ENCODE measurements at regions not wholly inside any gene's neighbourhood (a gene's known extent, or its start where the extent isn't known, plus 50 kb on each side); places are given as distances from the start of the nearest gene placed in this dataset.

GRCh38 chr10:130902471-130902870 is 409.1 kb downstream of the TCERG1L start:
- 88% methylated on average over 5 of the region's 8 CpGs for WGBS (ENCODE audit: insufficient coverage)
- Histone ChIP-seq H3K9me3 (ENCODE audit: control extremely low read depth in 1 of 5, control insufficient read depth in 4 of 5, insufficient read depth in 2 of 5, low read depth in 1 of 5, low read length in 4 of 5) (no peaks in the 10 kb centered on the region), H3K4me3 (ENCODE audit: control insufficient read depth in 1 of 7, extremely low read depth in 1 of 7, insufficient read depth in 4 of 7, low read depth in 2 of 7, low read length in 6 of 7) (no peak overlapping the region), H3K36me3 (ENCODE audit: control insufficient read depth in 4 of 4, insufficient read depth in 4 of 4, low read length in 3 of 4) (no peaks in the 10 kb centered on the region), H3K4me1 (ENCODE audit: control extremely low read depth in 1 of 4, control insufficient read depth in 4 of 4, insufficient read depth in 4 of 4, low read length in 3 of 4) (no peaks in the 10 kb centered on the region), H3K27me3 (replicated peaks in 2 of 5; ENCODE audit: control insufficient read depth in 4 of 5, insufficient read depth in 5 of 5, low read length in 4 of 5) (peaks cover 0 to 1% (median 0%) of the 10 kb centered on the region in 5 experiments), H3K27ac (ENCODE audit: insufficient read depth in 1 of 2, low read depth in 1 of 2, low read length in 2 of 2, poor library complexity in 1 of 2, severe bottlenecking in 2 of 2) (no peak overlapping the region)
- ChIA-PET CTCF (no interaction called here), POLR2A (no interaction called here)
- DNase-seq, result no peak

GRCh38 chr10:130902929-130903328 is 408.6 kb downstream of the TCERG1L start:
- H3K4me3 ChIP-seq (ENCODE audit: control insufficient read depth in 1 of 7, extremely low read depth in 1 of 7, insufficient read depth in 4 of 7, low read depth in 2 of 7, low read length in 6 of 7), result no peak overlapping the region
- H3K27ac ChIP-seq (ENCODE audit: insufficient read depth in 1 of 2, low read depth in 1 of 2, low read length in 2 of 2, poor library complexity in 1 of 2, severe bottlenecking in 2 of 2), result no peak overlapping the region
- peaks cover 0 to 2% (median 0%) of the 10 kb centered on the region in 5 experiments for H3K27me3 ChIP-seq (replicated peaks in 2 of 5; ENCODE audit: control insufficient read depth in 4 of 5, insufficient read depth in 5 of 5, low read length in 4 of 5)
- H3K4me1 ChIP-seq (ENCODE audit: control extremely low read depth in 1 of 4, control insufficient read depth in 4 of 4, insufficient read depth in 4 of 4, low read length in 3 of 4), result no peaks in the 10 kb centered on the region
- 93% methylated on average over 2 of the region's 2 CpGs for WGBS (ENCODE audit: insufficient coverage)
- no peaks in the 10 kb centered on the region for H3K9me3 ChIP-seq (ENCODE audit: control extremely low read depth in 1 of 5, control insufficient read depth in 4 of 5, insufficient read depth in 2 of 5, low read depth in 1 of 5, low read length in 4 of 5)
- ChIA-PET CTCF (no interaction called here), POLR2A (no interaction called here)
- H3K36me3 ChIP-seq (ENCODE audit: control insufficient read depth in 4 of 4, insufficient read depth in 4 of 4, low read length in 3 of 4), result no peaks in the 10 kb centered on the region
- no peak for DNase-seq

DNA sequence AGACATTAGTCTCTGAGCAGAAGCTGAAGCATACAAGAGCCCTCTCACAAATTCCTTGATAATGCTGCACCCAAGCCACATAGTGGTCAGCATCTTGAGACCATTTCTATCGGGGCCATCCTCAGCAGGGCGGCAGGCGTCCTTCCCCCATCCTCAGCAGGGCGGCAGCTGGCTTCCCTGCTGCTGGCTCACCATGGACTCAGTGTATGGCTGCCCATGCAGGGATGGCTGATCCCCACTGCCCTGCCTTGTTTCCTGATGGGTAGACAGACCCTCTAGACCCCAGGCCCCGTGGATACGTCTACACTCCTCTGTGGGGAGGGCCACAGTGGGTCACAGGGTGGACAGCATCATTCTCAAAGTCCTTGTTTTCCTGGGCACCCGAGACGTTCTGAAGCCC is 406.8 kb downstream of the TCERG1L start:
- ChIA-PET POLR2A (no interaction called here), CTCF (no interaction called here)
- no peak for DNase-seq
- H3K9me3 ChIP-seq (ENCODE audit: control extremely low read depth in 1 of 5, control insufficient read depth in 4 of 5, insufficient read depth in 2 of 5, low read depth in 1 of 5, low read length in 4 of 5), result no peaks in the 10 kb centered on the region
- WGBS (ENCODE audit: insufficient coverage), result 95% methylated on average over 8 of the region's 8 CpGs
- no peaks in the 10 kb centered on the region for H3K36me3 ChIP-seq (ENCODE audit: control insufficient read depth in 4 of 4, insufficient read depth in 4 of 4, low read length in 3 of 4)
- no peak overlapping the region for H3K27ac ChIP-seq (ENCODE audit: insufficient read depth in 1 of 2, low read depth in 1 of 2, low read length in 2 of 2, poor library complexity in 1 of 2, severe bottlenecking in 2 of 2)
- no peaks in the 10 kb centered on the region for H3K4me1 ChIP-seq (ENCODE audit: control extremely low read depth in 1 of 4, control insufficient read depth in 4 of 4, insufficient read depth in 4 of 4, low read length in 3 of 4)
- peaks cover 0 to 2% (median 0%) of the 10 kb centered on the region in 5 experiments for H3K27me3 ChIP-seq (replicated peaks in 2 of 5; ENCODE audit: control insufficient read depth in 4 of 5, insufficient read depth in 5 of 5, low read length in 4 of 5)
- H3K4me3 ChIP-seq (ENCODE audit: control insufficient read depth in 1 of 7, extremely low read depth in 1 of 7, insufficient read depth in 4 of 7, low read depth in 2 of 7, low read length in 6 of 7), result no peak overlapping the region

DNA sequence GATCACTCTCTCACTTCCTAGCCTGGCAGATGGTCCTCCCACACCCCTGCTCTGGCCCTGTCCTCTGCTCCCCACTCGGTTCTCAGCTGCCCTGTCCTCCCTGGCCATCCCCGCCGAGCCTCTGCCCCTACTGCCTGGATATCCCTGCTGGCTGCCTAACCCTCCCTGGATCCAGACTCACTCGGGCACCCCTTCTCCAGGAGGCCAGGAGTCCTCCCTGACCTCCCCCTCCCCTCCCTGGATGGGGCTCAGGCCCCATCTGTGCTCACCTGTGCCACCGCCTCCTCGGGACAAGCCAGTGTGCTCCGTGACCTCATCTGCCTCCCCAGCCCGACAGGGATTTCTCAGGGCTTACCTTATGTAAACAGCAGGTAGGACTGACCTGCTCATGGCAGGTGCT is 406.1 kb downstream of the TCERG1L start:
- 98% methylated on average over 7 of the region's 8 CpGs for WGBS (ENCODE audit: insufficient coverage)
- Histone ChIP-seq H3K27ac (ENCODE audit: insufficient read depth in 1 of 2, low read depth in 1 of 2, low read length in 2 of 2, poor library complexity in 1 of 2, severe bottlenecking in 2 of 2) (no peak overlapping the region), H3K9me3 (ENCODE audit: control extremely low read depth in 1 of 5, control insufficient read depth in 4 of 5, insufficient read depth in 2 of 5, low read depth in 1 of 5, low read length in 4 of 5) (no peaks in the 10 kb centered on the region), H3K4me1 (ENCODE audit: control extremely low read depth in 1 of 4, control insufficient read depth in 4 of 4, insufficient read depth in 4 of 4, low read length in 3 of 4) (no peaks in the 10 kb centered on the region), H3K36me3 (ENCODE audit: control insufficient read depth in 4 of 4, insufficient read depth in 4 of 4, low read length in 3 of 4) (no peaks in the 10 kb centered on the region), H3K27me3 (replicated peaks in 2 of 5; ENCODE audit: control insufficient read depth in 4 of 5, insufficient read depth in 5 of 5, low read length in 4 of 5) (peaks cover 0 to 2% (median 0%) of the 10 kb centered on the region in 5 experiments), H3K4me3 (ENCODE audit: control insufficient read depth in 1 of 7, extremely low read depth in 1 of 7, insufficient read depth in 4 of 7, low read depth in 2 of 7, low read length in 6 of 7) (no peak overlapping the region)
- ChIA-PET CTCF (no interaction called here), POLR2A (no interaction called here)
- no peak for DNase-seq

DNA sequence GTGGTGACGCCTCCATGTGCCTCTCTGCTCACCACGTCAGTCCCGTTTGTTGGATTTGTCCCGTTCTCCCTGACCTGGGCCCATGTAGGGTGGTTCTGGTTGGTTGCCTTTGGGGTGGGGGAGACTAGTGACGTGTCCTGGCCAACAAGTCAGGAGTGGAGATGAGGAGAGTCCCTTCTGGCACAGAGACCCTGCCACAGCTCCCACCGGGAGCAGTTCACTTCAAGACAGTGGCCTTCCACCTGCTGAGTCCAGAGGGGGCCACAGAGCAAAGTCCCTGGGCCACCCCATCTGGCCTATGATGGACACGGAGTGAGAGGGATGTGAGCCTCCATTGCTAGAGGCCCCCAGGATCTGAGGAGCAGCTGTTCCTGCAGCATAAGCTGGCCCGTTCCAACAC is 405.6 kb downstream of the TCERG1L start:
- Histone ChIP-seq H3K27ac (ENCODE audit: insufficient read depth in 1 of 2, low read depth in 1 of 2, low read length in 2 of 2, poor library complexity in 1 of 2, severe bottlenecking in 2 of 2) (no peak overlapping the region), H3K4me3 (ENCODE audit: control insufficient read depth in 1 of 7, extremely low read depth in 1 of 7, insufficient read depth in 4 of 7, low read depth in 2 of 7, low read length in 6 of 7) (no peak overlapping the region), H3K36me3 (ENCODE audit: control insufficient read depth in 4 of 4, insufficient read depth in 4 of 4, low read length in 3 of 4) (no peaks in the 10 kb centered on the region), H3K4me1 (ENCODE audit: control extremely low read depth in 1 of 4, control insufficient read depth in 4 of 4, insufficient read depth in 4 of 4, low read length in 3 of 4) (no peaks in the 10 kb centered on the region), H3K9me3 (ENCODE audit: control extremely low read depth in 1 of 5, control insufficient read depth in 4 of 5, insufficient read depth in 2 of 5, low read depth in 1 of 5, low read length in 4 of 5) (peaks cover 0 to under 1% (median 0%) of the 10 kb centered on the region in 5 experiments), H3K27me3 (replicated peaks in 2 of 5; ENCODE audit: control insufficient read depth in 4 of 5, insufficient read depth in 5 of 5, low read length in 4 of 5) (peaks cover 0 to 2% (median 0%) of the 10 kb centered on the region in 5 experiments)
- CTCF ChIA-PET, result no interaction called here
- POLR2A ChIA-PET, result no interaction called here
- WGBS (ENCODE audit: insufficient coverage), result 98% methylated on average over 8 of the region's 8 CpGs
- DNase-seq, result no peak

DNA sequence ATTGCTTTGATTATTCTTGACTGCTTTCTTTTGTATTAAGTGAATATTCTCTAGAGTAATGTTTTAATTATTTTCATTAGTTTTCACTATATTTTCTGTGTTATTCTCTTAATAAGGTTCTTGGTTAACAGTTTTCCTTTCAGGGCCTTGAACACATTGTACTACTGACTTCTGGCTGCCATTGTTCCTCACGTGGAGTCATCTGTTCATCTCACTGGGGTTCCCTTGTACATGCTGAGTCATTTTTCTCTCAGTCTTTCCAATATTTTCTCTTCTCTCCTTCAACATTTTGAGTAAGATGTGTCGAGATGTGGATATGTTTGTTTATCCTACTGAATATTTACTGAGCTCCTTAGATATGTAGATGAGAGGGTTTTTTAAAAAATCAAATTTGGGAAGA is 400.7 kb downstream of the TCERG1L start:
- peaks cover 1 to 5% (median 3%) of the 10 kb centered on the region in 5 experiments for H3K9me3 ChIP-seq (ENCODE audit: control extremely low read depth in 1 of 5, control insufficient read depth in 4 of 5, insufficient read depth in 2 of 5, low read depth in 1 of 5, low read length in 4 of 5)
- DNase-seq, result no peak
- no peak overlapping the region for H3K4me3 ChIP-seq (ENCODE audit: control insufficient read depth in 1 of 7, extremely low read depth in 1 of 7, insufficient read depth in 4 of 7, low read depth in 2 of 7, low read length in 6 of 7)
- H3K27me3 ChIP-seq (replicated peaks in 2 of 5; ENCODE audit: control insufficient read depth in 4 of 5, insufficient read depth in 5 of 5, low read length in 4 of 5), result peaks cover 0 to 2% (median 0%) of the 10 kb centered on the region in 5 experiments
- ChIA-PET CTCF (interaction anchor here (0.6 to 1.4 kb wide), 3 partner anchors 8 to 89 kb away, joined by 3 read pairs; no protein-coding TSS in a partner anchor), POLR2A (no interaction called here)
- WGBS (ENCODE audit: insufficient coverage), result no CpG with 5 or more reads among the region's 2 CpGs
- no peak overlapping the region for H3K27ac ChIP-seq (ENCODE audit: insufficient read depth in 1 of 2, low read depth in 1 of 2, low read length in 2 of 2, poor library complexity in 1 of 2, severe bottlenecking in 2 of 2)
- H3K36me3 ChIP-seq (ENCODE audit: control insufficient read depth in 4 of 4, insufficient read depth in 4 of 4, low read length in 3 of 4), result no peaks in the 10 kb centered on the region
- no peaks in the 10 kb centered on the region for H3K4me1 ChIP-seq (ENCODE audit: control extremely low read depth in 1 of 4, control insufficient read depth in 4 of 4, insufficient read depth in 4 of 4, low read length in 3 of 4)

DNA sequence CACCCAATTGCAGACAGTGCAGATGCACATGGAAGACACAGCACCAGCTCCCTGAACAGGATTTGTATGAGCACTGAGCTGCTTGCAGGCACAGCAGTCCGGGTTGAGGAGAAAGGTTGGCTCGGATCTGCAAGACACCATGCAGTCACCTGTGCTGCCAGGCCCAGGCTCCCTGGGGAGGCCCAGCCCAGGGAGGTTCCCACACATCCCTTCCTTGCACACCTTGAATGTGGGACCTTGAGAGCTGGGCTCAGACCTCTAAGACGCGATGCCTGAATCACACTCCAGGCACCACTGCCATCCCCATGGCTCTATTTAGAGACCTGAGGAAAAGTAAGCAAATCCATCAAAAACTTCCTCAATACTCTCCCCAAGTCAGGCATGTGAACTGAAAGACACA is 397.7 kb downstream of the TCERG1L start:
- Histone ChIP-seq H3K27me3 (replicated peaks in 2 of 5; ENCODE audit: control insufficient read depth in 4 of 5, insufficient read depth in 5 of 5, low read length in 4 of 5) (no peaks in the 10 kb centered on the region), H3K27ac (ENCODE audit: insufficient read depth in 1 of 2, low read depth in 1 of 2, low read length in 2 of 2, poor library complexity in 1 of 2, severe bottlenecking in 2 of 2) (no peak overlapping the region), H3K4me3 (ENCODE audit: control insufficient read depth in 1 of 7, extremely low read depth in 1 of 7, insufficient read depth in 4 of 7, low read depth in 2 of 7, low read length in 6 of 7) (no peak overlapping the region), H3K9me3 (ENCODE audit: control extremely low read depth in 1 of 5, control insufficient read depth in 4 of 5, insufficient read depth in 2 of 5, low read depth in 1 of 5, low read length in 4 of 5) (peaks cover 1 to 7% (median 3%) of the 10 kb centered on the region in 5 experiments), H3K36me3 (ENCODE audit: control insufficient read depth in 4 of 4, insufficient read depth in 4 of 4, low read length in 3 of 4) (no peaks in the 10 kb centered on the region), H3K4me1 (ENCODE audit: control extremely low read depth in 1 of 4, control insufficient read depth in 4 of 4, insufficient read depth in 4 of 4, low read length in 3 of 4) (no peaks in the 10 kb centered on the region)
- ChIA-PET POLR2A (no interaction called here), CTCF (interaction anchor here (1.6 kb wide), 2 partner anchors 14 to 15 kb away, joined by 3 to 5 read pairs; no protein-coding TSS in a partner anchor)
- WGBS (ENCODE audit: insufficient coverage), result 92% methylated on average over 2 of the region's 4 CpGs
- DNase-seq, result no peak
